ENCODE measurements at regions not wholly inside any gene's neighbourhood (a gene's known extent, or its start where the extent isn't known, plus 50 kb on each side); places are given as distances from the start of the nearest gene placed in this dataset.
"Not testable (repeated sequence)": the region's sequence is repeated elsewhere in the genome, so short reads cannot be mapped to it uniquely, and the experiment has no call there.

DNA sequence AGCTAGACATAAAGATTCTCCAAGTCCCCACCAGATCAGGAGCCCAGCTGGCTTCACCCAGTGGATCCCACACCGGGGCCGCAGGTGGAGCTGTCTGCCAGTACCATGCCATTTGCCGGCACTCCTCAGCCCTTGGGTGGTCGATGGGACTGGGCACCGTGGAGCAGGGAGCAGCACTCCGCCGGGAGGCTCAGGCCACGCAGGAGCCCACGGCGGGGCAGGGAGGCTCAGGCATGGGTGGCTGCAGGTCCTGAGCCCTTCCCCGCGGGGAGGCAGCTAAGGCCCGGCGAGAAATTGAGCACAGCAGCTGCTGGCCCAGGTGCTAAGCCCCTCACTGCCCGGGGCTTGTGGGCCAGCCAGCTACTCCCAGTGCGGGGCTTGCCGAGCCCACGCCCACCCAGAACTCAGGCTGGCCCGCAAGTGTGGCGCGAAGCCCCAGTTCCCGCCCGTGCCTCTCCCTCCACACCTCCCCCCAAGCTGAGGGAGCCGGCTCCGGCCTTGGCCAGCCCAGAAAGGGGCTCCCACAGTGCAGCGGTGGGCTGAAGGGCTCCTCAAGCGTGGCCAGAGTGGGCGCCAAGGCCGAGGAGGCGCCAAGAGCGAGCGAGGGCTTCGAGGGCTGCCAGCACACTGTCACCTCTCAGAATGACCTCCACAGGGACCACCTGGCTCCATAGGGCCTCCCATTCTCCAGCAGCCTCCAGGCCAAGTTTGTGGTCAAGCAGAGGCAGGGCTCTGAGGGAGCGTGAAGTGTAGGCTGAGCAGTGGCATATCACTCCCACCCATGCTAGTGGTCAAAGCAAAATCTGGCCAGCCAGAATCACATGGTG is 93.5 kb downstream of the PLXNA1 start:
- TF ChIP-seq, protein P1, sequence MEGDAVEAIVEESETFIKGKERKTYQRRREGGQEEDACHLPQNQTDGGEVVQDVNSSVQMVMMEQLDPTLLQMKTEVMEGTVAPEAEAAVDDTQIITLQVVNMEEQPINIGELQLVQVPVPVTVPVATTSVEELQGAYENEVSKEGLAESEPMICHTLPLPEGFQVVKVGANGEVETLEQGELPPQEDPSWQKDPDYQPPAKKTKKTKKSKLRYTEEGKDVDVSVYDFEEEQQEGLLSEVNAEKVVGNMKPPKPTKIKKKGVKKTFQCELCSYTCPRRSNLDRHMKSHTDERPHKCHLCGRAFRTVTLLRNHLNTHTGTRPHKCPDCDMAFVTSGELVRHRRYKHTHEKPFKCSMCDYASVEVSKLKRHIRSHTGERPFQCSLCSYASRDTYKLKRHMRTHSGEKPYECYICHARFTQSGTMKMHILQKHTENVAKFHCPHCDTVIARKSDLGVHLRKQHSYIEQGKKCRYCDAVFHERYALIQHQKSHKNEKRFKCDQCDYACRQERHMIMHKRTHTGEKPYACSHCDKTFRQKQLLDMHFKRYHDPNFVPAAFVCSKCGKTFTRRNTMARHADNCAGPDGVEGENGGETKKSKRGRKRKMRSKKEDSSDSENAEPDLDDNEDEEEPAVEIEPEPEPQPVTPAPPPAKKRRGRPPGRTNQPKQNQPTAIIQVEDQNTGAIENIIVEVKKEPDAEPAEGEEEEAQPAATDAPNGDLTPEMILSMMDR (conservative IDR thresholded peaks at IDR 0.05; ENCODE audit: low read depth in 2 of 2) = not testable (repeated sequence)
- not testable (repeated sequence) for TF ChIP-seq POLR2AphosphoS5 (IDR thresholded peaks at IDR 0.05; ENCODE audit: low read depth); ZNF114 (CRISPR knock-in tag; IDR thresholded peaks at IDR 0.05); EZH2 (IDR thresholded peaks at IDR 0.05; ENCODE audit: low read depth, unreplicated experiment); STAT1 (IDR thresholded peaks at IDR 0.05; ENCODE audit: unreplicated experiment); ETS1 (IDR thresholded peaks at IDR 0.05); EZH2phosphoT487 (IDR thresholded peaks at IDR 0.05; ENCODE audit: unreplicated experiment)

Measured in GM23338 (cell line).